ENCODE measurements at regions not wholly inside any gene's neighbourhood (a gene's known extent, or its start where the extent isn't known, plus 50 kb on each side); places are given as distances from the start of the nearest gene placed in this dataset.

GRCh38 chr4:187541666-187542065 is 453.9 kb upstream of the ZFP42 start:
- TF ChIP-seq YY1 (IDR thresholded peaks at IDR 0.05; ENCODE audit: insufficient read depth, insufficient read length), result no peak
- TF ChIP-seq SUZ12 (IDR thresholded peaks at IDR 0.05; ENCODE audit: extremely low read depth, insufficient read depth, insufficient read length), result no peak

All from NT2/D1 (cell line).